ENCODE measurements at regions not wholly inside any gene's neighbourhood (a gene's known extent, or its start where the extent isn't known, plus 50 kb on each side); places are given as distances from the start of the nearest gene placed in this dataset.

DNA sequence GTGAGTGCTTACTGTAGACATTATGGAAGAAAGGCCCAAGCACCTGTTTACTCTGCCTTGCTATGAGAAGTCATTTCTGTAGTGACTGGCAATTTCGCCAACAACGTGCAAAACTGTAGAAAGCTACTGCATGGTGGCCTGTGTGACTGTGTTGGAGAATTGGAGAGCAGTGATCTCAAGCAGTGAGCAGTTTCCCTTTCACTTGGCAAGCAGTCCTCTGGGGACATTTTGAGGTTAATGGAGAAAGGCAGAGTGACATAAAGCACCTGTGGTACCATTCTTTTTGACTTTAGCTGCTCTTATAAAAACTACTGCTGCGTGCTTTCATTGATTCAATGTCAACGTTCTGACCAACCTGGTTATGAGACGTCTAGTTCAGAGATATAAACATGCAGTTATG, 382.6 kb upstream of the JAG1 start:
- intact Hi-C loops (cut with DNase I; ENCODE audit: low total_unique reads): no loop called here
- 93 to 95% methylated on average over 5 of the region's 5 CpGs for WGBS, 2 donors
- H3K4me3 ChIP-seq (ENCODE audit: low read depth, poor library complexity, severe bottlenecking): no peak overlapping the region
- DNase-seq (ENCODE audit: low spot score in 2 of 2): no peak
- TF ChIP-seq CTCF (IDR thresholded peaks at IDR 0.05) (no peak), POLR2A (IDR thresholded peaks at IDR 0.05) (no peak)

GRCh38 chr20:11057624-11058023, 383.8 kb upstream of the JAG1 start:
- no peak overlapping the region for H3K4me3 ChIP-seq (ENCODE audit: low read depth, poor library complexity, severe bottlenecking)
- TF ChIP-seq POLR2A (IDR thresholded peaks at IDR 0.05) (no peak), CTCF (IDR thresholded peaks at IDR 0.05) (no peak)
- no peak for DNase-seq (ENCODE audit: low spot score in 2 of 2)
- WGBS, 2 donors: 80% methylated on average over 1 of the region's 1 CpG
- intact Hi-C loops (cut with DNase I; ENCODE audit: low total_unique reads): no loop called here

GRCh38 chr20:11059659-11060058, 385.9 kb upstream of the JAG1 start:
- TF ChIP-seq POLR2A (IDR thresholded peaks at IDR 0.05): no peak
- no peak for TF ChIP-seq CTCF (IDR thresholded peaks at IDR 0.05)
- 87 to 89% methylated on average over 2 of the region's 2 CpGs for WGBS, 2 donors
- no peak overlapping the region for H3K4me3 ChIP-seq (ENCODE audit: low read depth, poor library complexity, severe bottlenecking)
- no peak for DNase-seq (ENCODE audit: low spot score in 2 of 2)
- intact Hi-C loops (cut with DNase I; ENCODE audit: low total_unique reads): no loop called here

DNA sequence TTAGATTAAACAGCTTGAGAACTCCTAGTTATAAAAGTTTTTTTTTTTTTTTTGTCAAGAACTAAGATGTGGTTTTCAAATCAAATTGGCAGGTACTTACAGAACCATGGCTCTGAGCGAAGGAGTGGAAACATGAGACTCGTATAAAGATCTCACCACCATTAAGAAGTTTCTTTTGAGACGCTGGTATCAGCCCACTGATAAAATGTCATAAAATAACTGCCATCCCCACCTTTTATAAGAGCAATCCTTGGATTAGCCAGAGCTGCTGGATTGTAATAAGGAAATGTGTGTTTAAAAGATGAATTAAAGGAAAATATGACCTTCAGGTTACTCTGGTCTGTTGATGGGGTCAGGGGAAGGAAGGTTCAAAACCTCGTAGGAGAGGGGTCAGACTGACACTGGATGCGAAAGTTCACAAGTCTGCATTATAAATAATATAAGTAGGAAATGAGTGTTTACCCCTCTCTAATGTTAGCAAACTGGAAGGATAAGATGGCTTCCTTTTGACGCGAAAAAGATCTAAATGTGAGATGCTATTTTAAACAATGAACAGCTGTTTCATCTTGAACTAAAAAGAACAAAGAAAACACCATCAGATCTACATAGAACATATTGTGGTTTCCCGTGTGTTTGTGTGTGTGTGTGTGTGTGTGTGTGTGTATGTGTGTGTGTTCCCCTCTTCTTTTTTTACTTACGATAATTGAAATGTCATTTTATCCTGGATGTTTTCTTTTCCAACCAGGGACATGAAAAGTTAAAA, 386.8 kb upstream of the JAG1 start:
- no peak for DNase-seq (ENCODE audit: low spot score in 2 of 2)
- TF ChIP-seq POLR2A (IDR thresholded peaks at IDR 0.05) (no peak), CTCF (IDR thresholded peaks at IDR 0.05) (no peak)
- intact Hi-C loops (cut with DNase I; ENCODE audit: low total_unique reads): no loop called here

DNA sequence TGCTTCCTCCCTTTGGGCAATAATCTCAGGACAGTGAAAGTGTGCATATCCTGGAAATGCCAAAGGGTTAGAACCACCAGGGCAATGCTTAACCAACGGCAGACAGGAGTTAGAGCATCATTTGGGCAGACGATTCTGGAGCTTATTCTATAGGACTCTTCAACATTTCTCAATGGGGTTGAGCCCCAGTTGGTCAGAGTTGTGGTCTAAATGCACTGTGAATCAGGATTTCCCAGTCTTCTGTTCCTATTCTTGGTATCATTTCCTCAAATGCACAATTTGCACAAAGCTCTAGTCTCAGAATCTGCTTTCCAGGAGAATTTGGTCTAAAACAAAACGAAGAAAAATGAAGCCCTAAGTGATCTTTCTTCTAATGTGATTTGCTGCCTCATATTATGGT, 389.6 kb upstream of the JAG1 start:
- intact Hi-C loops (cut with DNase I; ENCODE audit: low total_unique reads): no loop called here

More for the DNA sequence above, 386.8 kb upstream of the JAG1 start:
- no peak overlapping the region for H3K4me3 ChIP-seq (ENCODE audit: low read depth, poor library complexity, severe bottlenecking)
- 82 to 83% methylated on average over 9 of the region's 9 CpGs for WGBS, 2 donors

More for the DNA sequence above, 389.6 kb upstream of the JAG1 start:
- no peak overlapping the region for H3K4me3 ChIP-seq (ENCODE audit: low read depth, poor library complexity, severe bottlenecking)
- DNase-seq (ENCODE audit: low spot score in 2 of 2): no peak
- TF ChIP-seq CTCF (IDR thresholded peaks at IDR 0.05): no peak
- TF ChIP-seq POLR2A (IDR thresholded peaks at IDR 0.05): no peak
- 79 to 89% methylated on average over 3 of the region's 3 CpGs for WGBS, 2 donors

Measured in lower leg skin (tissue), 4 donors.